ENCODE measurements at regions not wholly inside any gene's neighbourhood (a gene's known extent, or its start where the extent isn't known, plus 50 kb on each side); places are given as distances from the start of the nearest gene placed in this dataset.

DNA sequence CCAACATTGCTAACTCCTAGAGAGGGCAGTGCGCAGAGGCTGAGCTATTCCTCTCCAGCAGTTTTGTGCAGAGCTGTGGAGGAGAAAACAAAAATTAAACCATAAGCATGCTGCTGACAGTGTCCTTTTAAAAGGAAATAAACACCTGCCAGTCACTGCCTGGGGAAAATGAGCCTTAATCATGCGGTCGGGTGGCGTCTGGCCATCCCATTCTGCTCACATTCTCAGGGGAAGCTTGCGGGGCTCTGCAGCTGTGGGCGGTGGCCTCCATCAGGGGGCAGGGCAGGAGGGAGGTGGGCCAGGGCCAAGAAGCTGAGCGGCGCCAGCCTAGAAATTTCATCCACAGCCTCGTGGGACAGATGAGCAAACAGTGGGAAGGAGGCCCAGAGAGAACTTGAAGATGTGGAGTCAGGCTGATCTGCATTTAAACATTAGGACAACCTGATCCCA lies 71.0 kb upstream of the TP53I11 start:
- DNase-seq (ENCODE audit: low spot score), result no peak
- TF ChIP-seq, protein P1, sequence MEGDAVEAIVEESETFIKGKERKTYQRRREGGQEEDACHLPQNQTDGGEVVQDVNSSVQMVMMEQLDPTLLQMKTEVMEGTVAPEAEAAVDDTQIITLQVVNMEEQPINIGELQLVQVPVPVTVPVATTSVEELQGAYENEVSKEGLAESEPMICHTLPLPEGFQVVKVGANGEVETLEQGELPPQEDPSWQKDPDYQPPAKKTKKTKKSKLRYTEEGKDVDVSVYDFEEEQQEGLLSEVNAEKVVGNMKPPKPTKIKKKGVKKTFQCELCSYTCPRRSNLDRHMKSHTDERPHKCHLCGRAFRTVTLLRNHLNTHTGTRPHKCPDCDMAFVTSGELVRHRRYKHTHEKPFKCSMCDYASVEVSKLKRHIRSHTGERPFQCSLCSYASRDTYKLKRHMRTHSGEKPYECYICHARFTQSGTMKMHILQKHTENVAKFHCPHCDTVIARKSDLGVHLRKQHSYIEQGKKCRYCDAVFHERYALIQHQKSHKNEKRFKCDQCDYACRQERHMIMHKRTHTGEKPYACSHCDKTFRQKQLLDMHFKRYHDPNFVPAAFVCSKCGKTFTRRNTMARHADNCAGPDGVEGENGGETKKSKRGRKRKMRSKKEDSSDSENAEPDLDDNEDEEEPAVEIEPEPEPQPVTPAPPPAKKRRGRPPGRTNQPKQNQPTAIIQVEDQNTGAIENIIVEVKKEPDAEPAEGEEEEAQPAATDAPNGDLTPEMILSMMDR (IDR thresholded peaks at IDR 0.05; ENCODE audit: extremely low read depth, missing control alignments), result no peak

GRCh38 chr11:45022294-45023064 lies 71.8 kb upstream of the TP53I11 start:
- TF ChIP-seq, protein P1 (IDR thresholded peaks at IDR 0.05; ENCODE audit: extremely low read depth, missing control alignments), result no peak
- no peak for DNase-seq (ENCODE audit: low spot score)

DNA sequence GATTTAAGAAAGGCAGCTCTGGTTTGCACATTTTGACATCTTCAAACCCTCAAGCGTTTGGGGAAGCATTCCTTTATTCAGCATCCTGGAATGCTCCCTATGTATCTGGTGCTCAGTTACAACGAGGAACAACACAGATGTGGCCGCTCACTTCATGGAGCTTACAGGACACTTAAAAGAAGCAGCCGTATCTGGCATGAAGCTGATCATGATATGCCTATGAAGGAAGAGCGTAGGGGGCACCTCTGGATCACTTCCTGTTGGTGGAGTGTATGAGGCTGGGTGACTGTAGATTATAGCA lies 72.3 kb upstream of the TP53I11 start:
- no peak for DNase-seq (ENCODE audit: low spot score)
- TF ChIP-seq, protein P1 (IDR thresholded peaks at IDR 0.05; ENCODE audit: extremely low read depth, missing control alignments), result no peak

DNA sequence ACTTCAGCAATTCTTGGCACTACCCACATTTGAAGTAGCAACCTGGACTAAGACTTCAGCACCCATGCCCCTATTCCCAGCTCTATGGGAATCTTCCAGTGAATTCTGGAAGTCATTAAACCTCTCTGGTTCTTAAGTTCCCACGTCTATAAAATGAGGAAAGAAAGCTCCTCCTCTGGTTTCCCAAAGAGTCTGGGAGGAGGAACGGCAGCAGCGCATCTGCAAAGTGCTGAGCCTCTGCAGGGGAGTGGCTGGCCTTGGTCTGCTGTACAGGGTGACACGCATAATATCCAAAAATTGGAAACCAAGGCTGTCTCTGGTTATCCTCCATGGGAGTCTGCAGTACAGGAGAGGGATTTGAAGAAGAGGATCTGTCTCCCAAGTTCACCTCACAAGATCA lies 73.6 kb upstream of the TP53I11 start:
- DNase-seq (ENCODE audit: low spot score), result no peak
- TF ChIP-seq, protein P1 (IDR thresholded peaks at IDR 0.05; ENCODE audit: extremely low read depth, missing control alignments), result no peak

DNA sequence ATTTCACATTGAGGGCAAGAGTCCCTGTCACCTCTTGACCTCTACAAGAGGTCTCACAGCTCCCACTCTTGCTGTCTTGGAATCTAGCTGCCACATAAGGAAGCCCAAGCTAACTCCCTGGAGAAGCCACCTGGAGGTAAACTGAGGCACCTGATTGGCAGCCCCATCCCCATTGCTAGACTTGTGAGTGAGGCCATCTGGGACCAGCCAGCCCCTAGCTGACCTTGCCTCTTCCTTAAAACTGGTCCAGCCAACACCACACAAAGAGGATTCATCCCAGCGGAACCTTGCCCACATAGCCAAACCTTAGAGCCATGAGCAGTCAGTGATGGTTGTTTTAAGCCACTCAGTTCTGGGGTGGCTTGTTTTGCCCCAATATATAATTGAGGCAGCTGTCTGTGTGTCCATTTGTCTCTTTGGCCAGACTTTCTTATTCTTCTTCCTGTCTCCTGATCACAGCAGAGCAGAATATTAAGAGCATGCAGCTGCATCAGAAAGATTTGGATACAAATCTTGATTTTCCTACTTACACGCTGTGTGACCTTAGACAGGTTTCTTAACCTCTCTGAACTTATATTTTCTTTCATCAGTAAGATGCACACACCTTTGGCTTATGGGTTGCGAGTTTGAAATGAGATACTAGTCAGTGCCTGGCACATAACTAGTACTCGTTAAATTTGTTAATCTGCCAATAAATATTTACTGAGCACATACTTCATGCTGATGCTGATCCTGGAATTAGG lies 74.3 kb upstream of the TP53I11 start:
- TF ChIP-seq, protein P1 (IDR thresholded peaks at IDR 0.05; ENCODE audit: extremely low read depth, missing control alignments), result no peak

DNA sequence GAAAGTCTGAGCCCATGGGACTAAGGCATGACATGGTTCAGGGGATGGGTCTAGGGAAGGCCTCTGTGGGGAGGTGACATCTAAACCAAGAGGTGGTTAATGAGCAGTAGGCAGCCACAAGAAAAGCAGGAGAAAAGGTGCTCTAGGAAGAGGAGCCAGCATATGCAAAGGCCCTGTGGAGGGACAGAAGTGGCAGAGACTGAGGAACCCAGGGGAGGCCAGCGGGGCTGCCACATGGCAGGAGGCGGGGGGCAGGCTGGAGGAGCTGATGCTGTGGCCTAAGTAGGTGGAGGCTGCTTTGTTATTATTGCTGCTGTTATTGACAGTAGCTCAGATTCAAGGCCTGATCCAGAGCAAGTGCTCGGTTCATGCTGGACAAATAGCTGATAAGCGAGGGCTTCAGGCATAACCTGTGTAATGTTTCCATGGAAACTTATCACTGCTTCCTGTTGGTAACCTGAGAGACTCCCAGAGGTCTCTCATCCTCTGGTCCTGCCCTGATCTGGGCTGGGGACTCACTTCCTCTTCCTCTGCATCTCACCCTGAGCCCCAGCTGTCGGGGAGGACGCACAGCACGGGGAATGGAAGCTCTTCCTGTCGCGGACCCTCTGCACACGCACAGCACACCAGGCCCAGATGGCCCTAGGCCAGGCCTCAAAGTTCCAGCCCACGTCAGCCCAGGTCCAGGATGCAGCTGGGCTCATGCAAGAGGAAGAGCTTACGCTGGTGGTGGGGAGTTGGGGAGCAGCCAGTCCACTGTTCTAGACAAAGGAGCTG lies 75.2 kb upstream of the TP53I11 start:
- DNase-seq (ENCODE audit: low spot score), result peak; percentile 17
- TF ChIP-seq, protein P1 (IDR thresholded peaks at IDR 0.05; ENCODE audit: extremely low read depth, missing control alignments), result no peak

More for the DNA sequence above, 74.3 kb upstream of the TP53I11 start:
- no peak for DNase-seq (ENCODE audit: low spot score)

DNA sequence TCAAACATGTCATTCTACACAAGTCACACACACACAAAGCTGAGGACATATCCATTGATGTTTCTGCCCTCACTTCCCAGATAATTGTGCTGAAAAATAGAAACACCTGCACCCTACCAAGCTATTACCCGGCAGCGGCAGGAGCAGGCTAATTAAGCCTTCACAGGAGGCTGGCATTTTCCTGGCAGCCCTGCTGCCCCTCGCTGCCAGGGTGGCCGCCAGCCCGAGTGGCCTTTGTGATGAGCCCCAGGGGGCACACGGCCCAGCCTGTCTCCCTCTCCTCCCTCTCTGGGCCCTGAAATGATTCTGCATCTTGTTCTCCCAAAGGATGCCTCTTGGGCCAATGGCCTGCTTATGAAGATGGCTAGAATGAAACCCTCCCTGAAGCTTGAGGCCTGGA lies 76.2 kb upstream of the TP53I11 start:
- TF ChIP-seq, protein P1 (IDR thresholded peaks at IDR 0.05; ENCODE audit: extremely low read depth, missing control alignments), result no peak
- no peak for DNase-seq (ENCODE audit: low spot score)

Measured in GM20000 (cell line).